Vagina (tissue), 2 donors: ENCODE measurements at regions not wholly inside any gene's neighbourhood (a gene's known extent, or its start where the extent isn't known, plus 50 kb on each side); places are given as distances from the start of the nearest gene placed in this dataset.
"Not testable (repeated sequence)": the region's sequence is repeated elsewhere in the genome, so short reads cannot be mapped to it uniquely, and the experiment has no call there.

Source experiments
- DNase-seq, 2 donors: peaks; one replicate each; pipeline ENCODE4 v3.0.0-alpha.2; 2017; ENCODE audit errors: extremely low spot score in 2 of 2
- H3K27ac ChIP-seq: fragments of 200-600 bp; sonication (generic); one replicate; pipeline ENCODE4 v1.5.1; 2019
- H3K27me3 ChIP-seq: fragments of 200-600 bp; sonication (generic); one replicate; pipeline ENCODE4 v1.5.1; 2019
- H3K36me3 ChIP-seq, 2 donors: fragments of 200-600 bp; sonication (generic); one replicate each; pipeline ENCODE4 v1.5.1; 2017 to 2019
- H3K4me1 ChIP-seq: fragments of 200-600 bp; sonication (generic); one replicate; pipeline ENCODE4 v1.5.1; 2019
- H3K4me3 ChIP-seq, 2 donors: fragments of 200-600 bp; sonication (generic); 1 replicate in 1 of 2; 2 replicates in 1 of 2; pipeline ENCODE4 v1.5.1; 2016 to 2019
- H3K9me3 ChIP-seq: fragments of 200-600 bp; sonication (generic); one replicate; pipeline ENCODE4 v1.5.1; 2019
- CTCF ChIP-seq, 3 experiments: fragments of 450-650 bp in 2 of 3; fragments of 200-600 bp in 1 of 3; sonication (generic) in 1 of 3; IDR thresholded peaks; one replicate each; pipeline ENCODE4 v1.5.1; 2017 to 2019; ENCODE audit warnings: antibody characterized with exemption in 3 of 3, mild to moderate bottlenecking in 2 of 3, moderate library complexity in 2 of 3
- POLR2A ChIP-seq, 2 donors: fragments of 450-650 bp; IDR thresholded peaks; one replicate each; pipeline ENCODE4 v1.6.1; 2017; ENCODE audit warnings: antibody characterized with exemption in 2 of 2, mild to moderate bottlenecking in 2 of 2, moderate library complexity in 2 of 2
- POLR2AphosphoS5 ChIP-seq, 2 donors: sonication (generic); formaldehyde crosslinking; IDR thresholded peaks; one replicate each; pipeline ENCODE4 v1.9.0; 2017; ENCODE audit warnings: antibody characterized with exemption in 2 of 2, mild to moderate bottlenecking in 2 of 2, low read depth in 1 of 2; ENCODE audit not compliant: insufficient read depth in 1 of 2
- intact Hi-C: fragments of 100-400 bp; cut with DNase I; formaldehyde crosslinking; loops from one replicate; pipeline ENCODE4 v1.15.1; 2023

- H3K36me3 ChIP-seq: no peaks in the 10 kb centered on the region
- intact Hi-C loops: no loop called here
- TF ChIP-seq CTCF (IDR thresholded peaks at IDR 0.05) (no peak), POLR2A (IDR thresholded peaks at IDR 0.05) (no peak), POLR2AphosphoS5 (IDR thresholded peaks at IDR 0.05; ENCODE audit: insufficient read depth in 1 of 2, low read depth in 1 of 2) (no peak)
- no peak for DNase-seq
- H3K9me3 ChIP-seq: no peaks in the 10 kb centered on the region
- H3K4me1 ChIP-seq: no peaks in the 10 kb centered on the region
- no peak overlapping the region for H3K27ac ChIP-seq
- H3K27me3 ChIP-seq: no peaks in the 10 kb centered on the region
- no peak overlapping the region for H3K4me3 ChIP-seq
Measured at GRCh38 chr4:12005471-12005870, 576.8 kb upstream of the HS3ST1 start.

- H3K36me3 ChIP-seq, H3K27ac ChIP-seq, H3K9me3 ChIP-seq, H3K4me1 ChIP-seq, DNase-seq, H3K27me3 ChIP-seq, H3K4me3 ChIP-seq, intact Hi-C loops: not testable (repeated sequence)
Measured at GRCh38 chr4:11996581-11996980, 567.9 kb upstream of the HS3ST1 start.

- Histone ChIP-seq H3K4me3 (no peak overlapping the region), H3K9me3 (no peaks in the 10 kb centered on the region), H3K27me3 (no peaks in the 10 kb centered on the region), H3K4me1 (no peaks in the 10 kb centered on the region), H3K27ac (no peak overlapping the region), H3K36me3 (no peaks in the 10 kb centered on the region)
- intact Hi-C loops: no loop called here
- TF ChIP-seq POLR2A (IDR thresholded peaks at IDR 0.05) (no peak), CTCF (IDR thresholded peaks at IDR 0.05) (no peak), POLR2AphosphoS5 (IDR thresholded peaks at IDR 0.05; ENCODE audit: insufficient read depth in 1 of 2, low read depth in 1 of 2) (no peak)
- DNase-seq: no peak
Measured at GRCh38 chr4:11976726-11977263, 548.1 kb upstream of the HS3ST1 start.

- DNase-seq: no peak
- H3K36me3 ChIP-seq: no peaks in the 10 kb centered on the region
- TF ChIP-seq CTCF (IDR thresholded peaks at IDR 0.05) (no peak), POLR2AphosphoS5 (IDR thresholded peaks at IDR 0.05; ENCODE audit: insufficient read depth in 1 of 2, low read depth in 1 of 2) (no peak), POLR2A (IDR thresholded peaks at IDR 0.05) (no peak)
- intact Hi-C loops: no loop called here
- H3K9me3 ChIP-seq: no peaks in the 10 kb centered on the region
- no peak overlapping the region for H3K27ac ChIP-seq
- H3K4me1 ChIP-seq: no peaks in the 10 kb centered on the region
- no peak overlapping the region for H3K4me3 ChIP-seq
- no peaks in the 10 kb centered on the region for H3K27me3 ChIP-seq
Measured at GRCh38 chr4:11973270-11973669, 544.6 kb upstream of the HS3ST1 start.

DNA sequence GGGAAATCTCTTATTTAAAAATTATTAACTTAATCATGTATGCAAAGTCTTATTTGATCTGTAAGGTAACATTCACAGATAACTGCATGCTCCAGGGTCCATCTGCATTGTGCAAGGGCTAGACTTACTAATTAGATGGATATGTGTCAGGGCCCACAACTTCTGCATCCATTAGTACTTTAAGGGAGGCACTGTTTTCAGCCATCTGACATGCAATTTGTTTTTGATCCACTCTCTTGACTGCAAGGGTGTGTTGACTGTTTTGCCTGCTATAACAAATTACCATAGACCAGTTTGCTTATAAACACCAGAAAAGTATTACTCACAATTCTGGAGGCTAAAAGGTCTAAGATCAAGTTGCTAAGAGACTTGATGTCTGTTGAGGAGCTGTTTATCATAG lies 542.1 kb upstream of the HS3ST1 start:
- no peak for DNase-seq
- H3K27ac ChIP-seq: no peak overlapping the region
- H3K4me3 ChIP-seq: no peak overlapping the region
- intact Hi-C loops: no loop called here
- H3K27me3 ChIP-seq: no peaks in the 10 kb centered on the region
- H3K36me3 ChIP-seq: no peaks in the 10 kb centered on the region
- H3K4me1 ChIP-seq: no peaks in the 10 kb centered on the region
- H3K9me3 ChIP-seq: no peaks in the 10 kb centered on the region
- TF ChIP-seq POLR2A (IDR thresholded peaks at IDR 0.05) (no peak), POLR2AphosphoS5 (IDR thresholded peaks at IDR 0.05; ENCODE audit: insufficient read depth in 1 of 2, low read depth in 1 of 2) (no peak), CTCF (IDR thresholded peaks at IDR 0.05) (no peak)

- H3K27ac ChIP-seq: no peak overlapping the region
- no peaks in the 10 kb centered on the region for H3K36me3 ChIP-seq
- TF ChIP-seq POLR2A (IDR thresholded peaks at IDR 0.05): no peak
- TF ChIP-seq POLR2AphosphoS5 (IDR thresholded peaks at IDR 0.05; ENCODE audit: insufficient read depth in 1 of 2, low read depth in 1 of 2): no peak
- TF ChIP-seq CTCF (IDR thresholded peaks at IDR 0.05): no peak
- no peak overlapping the region for H3K4me3 ChIP-seq
- no peaks in the 10 kb centered on the region for H3K27me3 ChIP-seq
- H3K4me1 ChIP-seq: no peaks in the 10 kb centered on the region
- intact Hi-C loops: no loop called here
- DNase-seq: no peak
- no peaks in the 10 kb centered on the region for H3K9me3 ChIP-seq
Measured at GRCh38 chr4:11966782-11967181, 538.1 kb upstream of the HS3ST1 start.
